ENCODE measurements at regions not wholly inside any gene's neighbourhood (a gene's known extent, or its start where the extent isn't known, plus 50 kb on each side); places are given as distances from the start of the nearest gene placed in this dataset.

DNA sequence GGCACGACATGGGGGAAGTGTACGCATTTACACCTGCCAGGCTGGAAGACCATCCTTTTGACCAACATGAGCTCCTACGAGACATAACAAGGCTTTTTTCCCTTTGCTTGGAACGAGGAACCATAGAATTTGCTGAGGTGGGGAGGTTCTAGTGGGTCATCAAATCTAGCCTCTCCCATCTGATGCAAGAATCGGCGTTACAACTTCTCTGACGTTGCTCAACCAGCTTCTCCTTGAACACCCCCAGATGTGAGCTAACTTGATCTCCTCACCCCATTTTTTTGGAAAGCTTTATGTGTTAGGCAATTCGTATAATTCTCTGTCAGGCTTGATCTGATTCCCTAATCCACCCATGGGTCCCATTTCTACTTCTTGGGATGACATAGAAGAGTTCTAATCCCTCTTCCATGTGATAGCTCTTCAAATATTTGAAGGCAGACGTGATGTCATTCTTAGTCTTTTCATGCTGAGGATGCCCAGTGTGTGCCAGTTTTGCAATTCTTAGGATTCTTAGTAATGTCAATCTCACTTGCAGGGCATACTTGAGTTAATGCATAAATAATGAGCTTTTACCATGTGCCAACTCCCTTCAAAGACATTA is 163.6 kb upstream of the PARP11 start:
- no peak overlapping the region for H3K4me3 ChIP-seq (ENCODE audit: insufficient read depth, low read depth, low read length)
- H4K20me1 ChIP-seq (ENCODE audit: insufficient read depth, low read length), result no peaks in the 10 kb centered on the region
- H4K8ac ChIP-seq (ENCODE audit: low read depth in 2 of 2, low read length in 2 of 2), result no peak overlapping the region
- H3K4ac ChIP-seq (ENCODE audit: low read depth, low read length), result no peak overlapping the region
- dilution Hi-C loops (cut with HindIII; ENCODE audit: low sequenced_read_pairs, unreplicated experiment), result no loop called here
- intact Hi-C loops (cut with micrococcal nuclease), result loop anchor here (1.0 to 5.0 kb wide), 4 partner anchors 41 to 734 kb away; no protein-coding TSS in a partner anchor
- H2AK9ac ChIP-seq (replicated peaks; ENCODE audit: low read depth, low read length, poor library complexity), result no peak overlapping the region
- no peaks in the 10 kb centered on the region for H3K9me3 ChIP-seq (ENCODE audit: control insufficient read depth, insufficient read depth, low read length)
- H3K9ac ChIP-seq (ENCODE audit: low read depth, low read length), result no peak overlapping the region
- no peak overlapping the region for H4K5ac ChIP-seq (ENCODE audit: low read depth, low read length)
- no peak overlapping the region for H2AK5ac ChIP-seq (ENCODE audit: low read depth, low read length)
- H3K27me3 ChIP-seq (ENCODE audit: control insufficient read depth, insufficient read depth, low read length), result peaks cover 27% of the 10 kb centered on the region
- no peak overlapping the region for H3K27ac ChIP-seq (ENCODE audit: insufficient read depth, low read length)
- ATAC-seq (ENCODE audit: low read depth) (no peak), DNase-seq (no peak)
- no TSS peak for BruUV-seq (replicated peaks)
- H2BK20ac ChIP-seq (ENCODE audit: low read depth, low read length), result no peak overlapping the region
- peaks cover 5% of the 10 kb centered on the region; the same call in 1 of the 2 replicates for H3K4me1 ChIP-seq (ENCODE audit: control insufficient read depth, insufficient read depth, low read length)
- H3K9me1 ChIP-seq (ENCODE audit: insufficient read depth, low read length), result no peaks in the 10 kb centered on the region
- H2BK120ac ChIP-seq (ENCODE audit: low read depth, low read length), result no peak overlapping the region
- no peak overlapping the region for H3K14ac ChIP-seq (replicated peaks; ENCODE audit: low read depth, low read length)
- CTCF ChIA-PET, result interaction anchor here (2.0 to 5.2 kb wide), 3 partner anchors 39 to 240 kb away, joined by 10 to 45 read pairs (median 35); no protein-coding TSS in a partner anchor
- no peak overlapping the region for H3K4me2 ChIP-seq (ENCODE audit: low read depth, low read length)
- no peak overlapping the region for H2AFZ ChIP-seq (replicated peaks; ENCODE audit: low read length, poor library complexity)
- no CpG with 5 or more reads among the region's 9 CpGs for WGBS, 2 experiments (ENCODE audit: extremely low coverage in 2 of 2, insufficient read length in 1 of 2)
- H3K36me3 ChIP-seq (ENCODE audit: control insufficient read depth, insufficient read depth, low read length), result no peaks in the 10 kb centered on the region
- H4K91ac ChIP-seq (ENCODE audit: insufficient read depth, low read depth, low read length), result no peak overlapping the region
- in situ Hi-C loops (cut with MboI; ENCODE audit: low sequenced_read_pairs), result loop anchor here (5.0 kb wide), 1 partner anchor 149 kb away; no protein-coding TSS in a partner anchor
- H3K56ac ChIP-seq (ENCODE audit: extremely low read depth, insufficient read depth, low read length), result no peak overlapping the region
- no peak overlapping the region for H2BK15ac ChIP-seq (ENCODE audit: low read depth, low read length)
- H3K18ac ChIP-seq (ENCODE audit: low read depth, low read length), result no peak overlapping the region
- no peak overlapping the region for H3K23ac ChIP-seq (ENCODE audit: low read depth, low read length)
- H2BK5ac ChIP-seq (ENCODE audit: low read depth, low read length, poor library complexity, severe bottlenecking), result no peak overlapping the region
- TF ChIP-seq, protein P1, sequence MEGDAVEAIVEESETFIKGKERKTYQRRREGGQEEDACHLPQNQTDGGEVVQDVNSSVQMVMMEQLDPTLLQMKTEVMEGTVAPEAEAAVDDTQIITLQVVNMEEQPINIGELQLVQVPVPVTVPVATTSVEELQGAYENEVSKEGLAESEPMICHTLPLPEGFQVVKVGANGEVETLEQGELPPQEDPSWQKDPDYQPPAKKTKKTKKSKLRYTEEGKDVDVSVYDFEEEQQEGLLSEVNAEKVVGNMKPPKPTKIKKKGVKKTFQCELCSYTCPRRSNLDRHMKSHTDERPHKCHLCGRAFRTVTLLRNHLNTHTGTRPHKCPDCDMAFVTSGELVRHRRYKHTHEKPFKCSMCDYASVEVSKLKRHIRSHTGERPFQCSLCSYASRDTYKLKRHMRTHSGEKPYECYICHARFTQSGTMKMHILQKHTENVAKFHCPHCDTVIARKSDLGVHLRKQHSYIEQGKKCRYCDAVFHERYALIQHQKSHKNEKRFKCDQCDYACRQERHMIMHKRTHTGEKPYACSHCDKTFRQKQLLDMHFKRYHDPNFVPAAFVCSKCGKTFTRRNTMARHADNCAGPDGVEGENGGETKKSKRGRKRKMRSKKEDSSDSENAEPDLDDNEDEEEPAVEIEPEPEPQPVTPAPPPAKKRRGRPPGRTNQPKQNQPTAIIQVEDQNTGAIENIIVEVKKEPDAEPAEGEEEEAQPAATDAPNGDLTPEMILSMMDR (conservative IDR thresholded peaks at IDR 0.05; ENCODE audit: low read depth, low read length), result no peak
- TF ChIP-seq NFE2L2 (IDR thresholded peaks at IDR 0.05; ENCODE audit: low read depth, low read length) (no peak), MAZ (IDR thresholded peaks at IDR 0.05; ENCODE audit: borderline replicate concordance, low read depth, low read length) (no peak), RFX5 (IDR thresholded peaks at IDR 0.05; ENCODE audit: low read depth, low read length) (no peak), MAFK (IDR thresholded peaks at IDR 0.05; ENCODE audit: low read depth, low read length) (no peak), RAD21 (IDR thresholded peaks at IDR 0.05; ENCODE audit: low read length) (no peak), RCOR1 (IDR thresholded peaks at IDR 0.05; ENCODE audit: insufficient replicate concordance, low read length) (no peak), FOS (IDR thresholded peaks at IDR 0.05; ENCODE audit: low read depth, low read length) (no peak)
- POLR2A ChIA-PET (ENCODE audit: unreplicated experiment), result no interaction called here
- no peaks in the 10 kb centered on the region for H3K79me1 ChIP-seq (ENCODE audit: low read depth in 1 of 2, low read length in 2 of 2)

Measured in IMR-90 (cell line).